ENCODE measurements at regions not wholly inside any gene's neighbourhood (a gene's known extent, or its start where the extent isn't known, plus 50 kb on each side); places are given as distances from the start of the nearest gene placed in this dataset.

- TF ChIP-seq PKNOX1 (IDR thresholded peaks at IDR 0.05), result no peak
- TF ChIP-seq THRA (IDR thresholded peaks at IDR 0.05), result no peak
- no peak for TF ChIP-seq CTCF (IDR thresholded peaks at IDR 0.05 in 2 of 3, conservative IDR thresholded peaks at IDR 0.05 in 1 of 3; ENCODE audit: insufficient read depth in 2 of 3, low read depth in 1 of 3, low read length in 3 of 3)
- no peak for TF ChIP-seq SIN3A (IDR thresholded peaks at IDR 0.05; ENCODE audit: borderline replicate concordance in 2 of 2, control insufficient read depth in 1 of 2, low read depth in 2 of 2, low read length in 2 of 2)
- TF ChIP-seq CBX2 (IDR thresholded peaks at IDR 0.05; ENCODE audit: insufficient read depth, low read length, poor library complexity, severe bottlenecking), result no peak
- no peak for TF ChIP-seq TAF1 (IDR thresholded peaks at IDR 0.05; ENCODE audit: control insufficient read depth, extremely low read depth, insufficient read depth, low read length, severe bottlenecking)
- no peak for TF ChIP-seq NR3C1 (CRISPR knock-in tag; IDR thresholded peaks at IDR 0.05)
- TF ChIP-seq ZBTB1 (CRISPR knock-in tag; IDR thresholded peaks at IDR 0.05; ENCODE audit: borderline replicate concordance, low read depth), result no peak
- no peak for TF ChIP-seq ZBTB49 (CRISPR knock-in tag; IDR thresholded peaks at IDR 0.05; ENCODE audit: borderline replicate concordance)
- TF ChIP-seq CBX3 (IDR thresholded peaks at IDR 0.05; ENCODE audit: borderline replicate concordance in 1 of 2, low read length in 2 of 2), result no peak
Observed at GRCh38 chr14:34258318-34258717, 203.7 kb downstream of the SPTSSA start.

Measured in K562 (cell line).